A549 (cell line): ENCODE measurements at regions not wholly inside any gene's neighbourhood (a gene's known extent, or its start where the extent isn't known, plus 50 kb on each side); places are given as distances from the start of the nearest gene placed in this dataset.

Experiments
- ATAC-seq, 2 experiments: fragments of 200-7000 bp in 1 of 2; fragments of >200 bp in 1 of 2; cut with Nextera tagmentation in 1 of 2; cut with Tn5 transposase in 1 of 2; 3 replicates each; pipeline versions ENCODE4 v1.8.0 to v1.9.1; 2018 to 2020; ENCODE audit warnings: mild to moderate bottlenecking in 1 of 2, moderate library complexity in 1 of 2
- CTCF ChIA-PET: fragments of 300-600 bp; sonication (Branson Sonifier 250); formaldehyde crosslinking; extraction: SDS; loops from one replicate; lab custom pipeline; 2021; ENCODE audit warnings: antibody characterized with exemption, inconsistent platforms; lab: Yijun Ruan, JAX
- POLR2A ChIA-PET: fragments of 350-600 bp; formaldehyde crosslinking; extraction: SDS; loops from one replicate; lab custom pipeline; 2021; ENCODE audit warnings: antibody characterized with exemption, inconsistent platforms; lab: Yijun Ruan, JAX
- DNase-seq, 2 experiments: peaks; one replicate each; pipeline versions ENCODE4 v3.0.0 to v3.0.0-alpha.2; 2011 to 2016; ENCODE audit warnings: low read depth in 1 of 2, low spot score in 1 of 2
- FAIRE-seq: peaks from 2 replicates; lab custom pipeline; 2011; peaks lifted over from hg19 to GRCh38; lab: Jason Lieb, UNC
- H3K27ac ChIP-seq, 2 experiments: fragments of >200 bp; sonication (Bioruptor Twin); formaldehyde crosslinking; 3 replicates each; pipeline ENCODE4 v1.5.1; 2016 to 2017
- H3K4me1 ChIP-seq: fragments of >200 bp; sonication (Bioruptor Twin); formaldehyde crosslinking; 3 replicates; pipeline ENCODE4 v1.6.1; 2016
- H3K4me2 ChIP-seq: fragments of >200 bp; sonication (Bioruptor Twin); formaldehyde crosslinking; 3 replicates; pipeline ENCODE4 v1.6.1; 2016
- H3K4me3 ChIP-seq: fragments of >200 bp; sonication (Bioruptor Twin); formaldehyde crosslinking; 3 replicates; pipeline ENCODE4 v1.5.1; 2016
- H3K9me3 ChIP-seq: fragments of >200 bp; sonication (Bioruptor Twin); formaldehyde crosslinking; 3 replicates; pipeline ENCODE4 v1.6.1; 2016
- ATOH8 ChIP-seq: fragments of 250-450 bp; sonication (Bioruptor Pico); IDR thresholded peaks from 2 replicates; pipeline ENCODE4 v1.5.0; 2020; ENCODE audit warnings: low read depth, mild to moderate bottlenecking, moderate library complexity
- CBX2 ChIP-seq: fragments of 200-600 bp; sonication (generic); IDR thresholded peaks from 2 replicates; pipeline ENCODE4 v1.6.1; 2016; ENCODE audit warnings: low read depth, mild to moderate bottlenecking, borderline replicate concordance
- CBX8 ChIP-seq: fragments of 200-600 bp; sonication (generic); IDR thresholded peaks from 2 replicates; pipeline ENCODE4 v1.6.1; 2016
- CEBPB ChIP-seq, 2 experiments: fragments of >200 bp in 1 of 2; sonication (Bioruptor Twin) in 1 of 2; formaldehyde crosslinking in 1 of 2; IDR thresholded peaks; 2 replicates each; pipeline ENCODE4 v1.6.1; 2012 to 2016
- CHD2 ChIP-seq: fragments of 150-350 bp; IDR thresholded peaks from 2 replicates; pipeline ENCODE4 v1.6.1; 2014; ENCODE audit warnings: low read length; ENCODE audit not compliant: partially characterized antibody
- CTCF ChIP-seq: fragments of >200 bp; sonication (Bioruptor Twin); formaldehyde crosslinking; IDR thresholded peaks from 3 replicates; pipeline ENCODE4 v1.5.1; 2016
- EHMT2 ChIP-seq: fragments of 200-600 bp; sonication (generic); IDR thresholded peaks from 2 replicates; pipeline ENCODE4 v1.6.1; 2016; ENCODE audit warnings: antibody characterized with exemption, low read depth, mild to moderate bottlenecking, moderate library complexity
- EP300 ChIP-seq, 2 experiments: fragments of >200 bp; sonication (Bioruptor Twin); formaldehyde crosslinking; IDR thresholded peaks; 2 replicates in 1 of 2; 3 replicates in 1 of 2; pipeline ENCODE4 v1.6.1; 2016 to 2017
- FOSB ChIP-seq: fragments of 250-450 bp; sonication (Bioruptor Pico); IDR thresholded peaks from 2 replicates; pipeline ENCODE4 v1.5.0; 2020; ENCODE audit warnings: mild to moderate bottlenecking, moderate library complexity
- FOXS1 ChIP-seq: fragments of 250-450 bp; sonication (Bioruptor Pico); IDR thresholded peaks from 2 replicates; pipeline ENCODE4 v1.5.0; 2020; ENCODE audit warnings: mild to moderate bottlenecking, moderate library complexity
- GATA3 ChIP-seq: IDR thresholded peaks from 2 replicates; pipeline ENCODE4 v1.6.1; 2012; ENCODE audit warnings: borderline replicate concordance
- HDAC2 ChIP-seq: fragments of 200-600 bp; sonication (generic); IDR thresholded peaks from 2 replicates; pipeline ENCODE4 v1.6.1; 2016
- KDM1A ChIP-seq: fragments of 200-600 bp; sonication (generic); IDR thresholded peaks from 2 replicates; pipeline ENCODE4 v1.6.1; 2016; ENCODE audit warnings: low read depth, mild to moderate bottlenecking
- MAX ChIP-seq: IDR thresholded peaks from 2 replicates; pipeline ENCODE4 v1.6.1; 2012
- NPAS2 ChIP-seq: fragments of 250-450 bp; sonication (Bioruptor Pico); IDR thresholded peaks from 2 replicates; pipeline ENCODE4 v1.8.0; 2022; ENCODE audit warnings: mild to moderate bottlenecking, moderate library complexity, borderline replicate concordance
- NR3C1 ChIP-seq: fragments of >200 bp; sonication (Bioruptor Twin); formaldehyde crosslinking; IDR thresholded peaks from 3 replicates; pipeline ENCODE4 v1.6.1; 2017
- PHF8 ChIP-seq: fragments of 200-600 bp; sonication (generic); IDR thresholded peaks from 2 replicates; pipeline ENCODE4 v1.6.1; 2016; ENCODE audit warnings: low read depth, mild to moderate bottlenecking, antibody characterized with exemption, moderate library complexity, borderline replicate concordance
- RAD21 ChIP-seq, 2 experiments: fragments of >200 bp in 1 of 2; sonication (Bioruptor Twin) in 1 of 2; formaldehyde crosslinking in 1 of 2; IDR thresholded peaks in 1 of 2; conservative IDR thresholded peaks in 1 of 2; 2 replicates in 1 of 2; 3 replicates in 1 of 2; pipeline ENCODE4 v1.6.1; 2012 to 2018; ENCODE audit warnings: inconsistent platforms in 1 of 2
- RARB ChIP-seq: fragments of 250-450 bp; sonication (Bioruptor Pico); IDR thresholded peaks from 2 replicates; pipeline ENCODE4 v1.8.0; 2021; ENCODE audit warnings: mild to moderate bottlenecking, moderate library complexity
- RFX5 ChIP-seq: fragments of 450-650 bp; IDR thresholded peaks from 2 replicates; pipeline ENCODE4 v1.7.1; 2014; ENCODE audit warnings: antibody characterized with exemption, mild to moderate bottlenecking, moderate library complexity
- SMC3 ChIP-seq: fragments of >200 bp; sonication (Bioruptor Twin); formaldehyde crosslinking; IDR thresholded peaks from 3 replicates; pipeline ENCODE4 v1.6.1; 2018; ENCODE audit warnings: inconsistent platforms
- SREBF2 ChIP-seq: fragments of 450-650 bp; IDR thresholded peaks from 2 replicates; pipeline ENCODE4 v1.6.1; 2014; ENCODE audit warnings: mild to moderate bottlenecking, moderate library complexity
- ZC3H11A ChIP-seq: fragments of 450-650 bp; IDR thresholded peaks from 2 replicates; pipeline ENCODE4 v1.6.1; 2014; ENCODE audit warnings: antibody characterized with exemption, mild to moderate bottlenecking
- ZFP36 ChIP-seq: fragments of 450-650 bp; IDR thresholded peaks from 2 replicates; pipeline ENCODE4 v1.6.1; 2014; ENCODE audit warnings: borderline replicate concordance; ENCODE audit not compliant: partially characterized antibody
- ZSCAN20 ChIP-seq: fragments of 250-450 bp; sonication (Bioruptor Pico); IDR thresholded peaks from 2 replicates; pipeline ENCODE4 v1.8.0; 2022; ENCODE audit warnings: mild to moderate bottlenecking, moderate library complexity
- WGBS: methylation state at CpG from one replicate; pipeline ENCODE4 v1.1.6; 2017; ENCODE audit errors: missing lambda C conversion rate; 5-methylcytosine and 5-hydroxymethylcytosine counted together
- TF ChIP-seq, protein P1 (sequence below): IDR thresholded peaks from 2 replicates; pipeline ENCODE4 v1.6.1; 2012

DNA sequence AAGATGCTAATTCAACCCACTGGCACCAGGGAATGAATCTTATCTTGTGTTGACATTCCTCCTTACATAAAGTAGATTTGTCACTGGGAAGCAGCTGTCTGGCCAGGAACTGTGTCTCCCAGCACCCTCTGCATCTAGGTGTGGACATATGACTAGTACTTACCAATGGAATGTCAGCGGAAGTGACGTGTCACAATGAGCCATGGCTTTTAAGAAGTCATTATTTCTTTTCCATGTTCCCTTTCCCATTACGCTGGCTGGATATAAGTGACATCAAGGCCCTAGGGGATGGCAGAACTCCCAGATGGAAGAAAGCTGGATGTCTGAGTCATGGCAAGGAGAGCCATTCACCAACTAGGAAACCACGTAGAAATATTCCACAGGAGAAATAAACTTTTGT lies 84.7 kb upstream of the MAST4 start:
- Histone ChIP-seq H3K4me2 (no peak overlapping the region), H3K4me1 (no peaks in the 10 kb centered on the region), H3K9me3 (no peaks in the 10 kb centered on the region), H3K27ac (no peak overlapping the region), H3K4me3 (no peak overlapping the region)
- DNase-seq (peak in 1 of 2 experiments; percentile 2), FAIRE-seq (no peak), ATAC-seq (no peak)
- WGBS: 28% methylated on average over 4 of the region's 4 CpGs
- ChIA-PET CTCF (no interaction called here), POLR2A (no interaction called here)
- TF ChIP-seq HDAC2 (no peak), ZFP36 (no peak), CBX8 (no peak), FOSB (CRISPR knock-in tag) (no peak), KDM1A (no peak), ATOH8 (no peak), MAX (no peak), EP300 (IDR thresholded peaks at IDR 0.05) (no peak), RARB (no peak), NR3C1 (no peak), FOXS1 (CRISPR knock-in tag) (no peak), ZC3H11A (no peak), CHD2 (no peak)

GRCh38 chr5:66513130-66513529 lies 83.1 kb upstream of the MAST4 start:
- no peak overlapping the region for H3K27ac ChIP-seq
- FAIRE-seq: no peak
- DNase-seq: no peak
- ChIA-PET POLR2A (no interaction called here), CTCF (no interaction called here)
- no peak overlapping the region for H3K4me3 ChIP-seq
- ATAC-seq: no peak
- TF ChIP-seq RFX5 (no peak), RAD21 (conservative IDR thresholded peaks at IDR 0.05 in 1 of 2, IDR thresholded peaks at IDR 0.05 in 1 of 2) (no peak), PHF8 (no peak), GATA3 (no peak), FOXS1 (CRISPR knock-in tag) (no peak), NPAS2 (CRISPR knock-in tag) (no peak), EHMT2 (no peak), CTCF (no peak), KDM1A (no peak), CEBPB (IDR thresholded peaks at IDR 0.05) (no peak), SREBF2 (no peak)
- TF ChIP-seq, protein P1, sequence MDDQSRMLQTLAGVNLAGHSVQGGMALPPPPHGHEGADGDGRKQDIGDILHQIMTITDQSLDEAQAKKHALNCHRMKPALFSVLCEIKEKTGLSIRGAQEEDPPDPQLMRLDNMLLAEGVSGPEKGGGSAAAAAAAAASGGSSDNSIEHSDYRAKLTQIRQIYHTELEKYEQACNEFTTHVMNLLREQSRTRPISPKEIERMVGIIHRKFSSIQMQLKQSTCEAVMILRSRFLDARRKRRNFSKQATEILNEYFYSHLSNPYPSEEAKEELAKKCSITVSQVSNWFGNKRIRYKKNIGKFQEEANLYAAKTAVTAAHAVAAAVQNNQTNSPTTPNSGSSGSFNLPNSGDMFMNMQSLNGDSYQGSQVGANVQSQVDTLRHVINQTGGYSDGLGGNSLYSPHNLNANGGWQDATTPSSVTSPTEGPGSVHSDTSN: no peak
- H3K4me2 ChIP-seq: no peak overlapping the region
- WGBS: 10% methylated on average over 3 of the region's 3 CpGs
- H3K9me3 ChIP-seq: no peaks in the 10 kb centered on the region
- no peaks in the 10 kb centered on the region for H3K4me1 ChIP-seq

- CTCF ChIA-PET: interaction anchor here (1.1 kb wide), 1 partner anchor 190 kb away, joined by 3 read pairs; no protein-coding TSS in a partner anchor
- no peak for DNase-seq
- WGBS: 34% methylated on average over 5 of the region's 5 CpGs
These were observed 81.0 kb upstream of the MAST4 start for GRCh38 chr5:66515209-66515608.

More at GRCh38 chr5:66515209-66515608, 81.0 kb upstream of the MAST4 start:
- ATAC-seq (no peak), FAIRE-seq (no peak)
- Histone ChIP-seq H3K4me1 (no peaks in the 10 kb centered on the region), H3K4me2 (no peak overlapping the region), H3K4me3 (no peak overlapping the region), H3K27ac (no peak overlapping the region), H3K9me3 (0 out of 3 replicates have a peak, but pooled peaks cover 1% of the 10 kb centered on the region)
- no peak for TF ChIP-seq CBX2
- TF ChIP-seq EHMT2: no peak
- TF ChIP-seq ZSCAN20 (CRISPR knock-in tag): no peak
- TF ChIP-seq SMC3: no peak
- TF ChIP-seq GATA3: no peak
- POLR2A ChIA-PET: no interaction called here
